Inflammatory macrophage (primary cell): ENCODE measurements at regions not wholly inside any gene's neighbourhood (a gene's known extent, or its start where the extent isn't known, plus 50 kb on each side); places are given as distances from the start of the nearest gene placed in this dataset.

Experiments used
- DNase-seq, 2 donors: peaks; one replicate each; pipeline ENCODE4 v3.0.0-alpha.2; 2020 to 2022

- no peak for DNase-seq
Measured at GRCh38 chr17:72343911-72344310, 223.1 kb downstream of the SOX9 start.

- DNase-seq = no peak
Measured at GRCh38 chr17:72344613-72345012, 223.8 kb downstream of the SOX9 start.

- DNase-seq = no peak
Measured at GRCh38 chr17:72345088-72345487, 224.3 kb downstream of the SOX9 start.

GRCh38 chr17:72345536-72345935, 224.7 kb downstream of the SOX9 start:
- no peak for DNase-seq

DNA sequence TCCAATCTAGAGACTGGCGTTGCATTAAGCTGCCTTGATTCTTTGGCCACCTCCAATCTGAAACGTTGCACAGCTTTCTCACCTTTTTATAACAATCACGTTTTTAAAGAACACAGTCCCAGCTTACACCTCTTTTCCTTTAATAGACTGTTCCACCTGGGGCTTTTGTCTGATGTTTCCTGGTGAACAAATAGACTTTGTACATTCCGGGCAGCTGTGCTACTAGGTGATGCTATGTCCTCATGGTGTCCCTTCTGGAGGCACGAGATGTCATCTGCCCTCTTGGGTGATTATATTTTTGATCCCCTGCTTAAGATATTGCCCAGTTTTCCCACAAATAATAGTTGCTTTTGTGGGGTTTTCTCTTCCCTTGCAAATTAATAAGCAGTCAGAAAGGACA, 225.5 kb downstream of the SOX9 start:
- no peak for DNase-seq

- no peak for DNase-seq
Measured at GRCh38 chr17:72349011-72349410, 228.2 kb downstream of the SOX9 start.

DNA sequence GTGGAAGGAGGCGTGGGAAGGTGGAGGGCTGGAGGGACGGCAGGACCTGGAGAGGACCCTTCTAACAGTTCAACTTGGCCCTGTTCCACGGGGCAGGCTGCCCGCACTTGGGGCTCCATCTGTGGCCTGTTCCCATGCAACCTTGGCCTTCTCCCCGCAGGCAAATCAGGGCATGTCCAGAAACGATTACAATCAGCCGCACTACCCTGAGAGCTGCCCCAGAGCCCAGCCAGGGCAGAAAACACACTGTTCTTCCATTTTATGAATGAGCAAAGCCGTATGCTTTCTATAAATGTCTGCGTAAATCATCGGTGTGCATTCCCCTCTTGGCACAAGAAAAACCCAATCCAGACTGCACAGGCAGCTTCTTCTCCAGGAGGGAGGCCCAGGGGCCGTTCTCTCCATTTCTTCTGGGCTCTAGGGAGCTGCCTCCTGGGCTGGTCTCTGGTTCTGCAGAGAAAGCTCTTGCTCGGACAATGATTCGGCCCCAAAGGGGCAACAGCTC, 228.7 kb downstream of the SOX9 start:
- DNase-seq = no peak

DNA sequence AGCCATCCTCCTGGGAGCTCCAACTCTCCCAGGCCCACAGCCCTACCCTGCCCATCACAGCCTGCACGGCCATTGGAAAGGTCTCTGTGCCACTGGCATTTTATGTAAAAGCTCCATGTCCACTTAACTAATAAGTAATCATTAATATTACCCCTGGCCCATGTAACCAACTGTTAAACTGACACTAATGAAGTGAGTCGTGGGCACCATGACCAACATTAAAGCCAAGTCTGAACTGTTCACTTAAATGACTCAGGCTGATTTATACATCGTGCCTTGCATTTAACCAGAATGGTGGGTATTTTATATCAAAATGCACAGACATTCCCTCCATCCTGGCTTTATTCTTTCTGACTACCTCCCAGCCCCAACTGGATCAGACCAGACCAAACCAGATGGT, 229.3 kb downstream of the SOX9 start:
- DNase-seq = no peak

GRCh38 chr17:72351365-72351764, 230.5 kb downstream of the SOX9 start:
- DNase-seq = no peak

DNA sequence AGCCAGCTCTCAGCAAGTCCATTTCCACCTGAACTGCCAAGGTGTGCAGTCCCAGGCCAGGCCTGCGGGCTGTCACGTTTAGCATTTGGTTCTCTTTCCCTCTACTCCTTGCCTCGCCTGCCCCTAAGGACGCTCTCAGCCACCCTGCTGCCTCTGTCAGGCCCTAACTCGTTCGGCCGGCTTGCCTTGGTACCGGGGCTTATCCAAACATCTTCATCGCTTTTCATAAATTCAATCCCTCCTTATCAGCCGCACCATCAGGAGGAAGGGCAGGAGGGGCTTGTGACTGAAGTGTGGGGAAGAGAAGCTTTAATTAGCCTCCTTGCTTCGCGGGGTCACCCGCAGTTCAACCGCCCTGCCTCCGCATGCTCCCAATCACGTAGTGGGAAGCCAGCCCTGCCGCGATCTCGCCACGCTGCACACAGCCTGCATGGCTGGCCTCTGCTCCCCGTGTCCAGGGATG, 231.1 kb downstream of the SOX9 start:
- DNase-seq = no peak

GRCh38 chr17:72353502-72353901, 232.7 kb downstream of the SOX9 start:
- DNase-seq = no peak

GRCh38 chr17:72354071-72354470, 233.3 kb downstream of the SOX9 start:
- no peak for DNase-seq

GRCh38 chr17:72357764-72358365, 237.0 kb downstream of the SOX9 start:
- no peak for DNase-seq

GRCh38 chr17:72358465-72358864, 237.6 kb downstream of the SOX9 start:
- DNase-seq = no peak

DNA sequence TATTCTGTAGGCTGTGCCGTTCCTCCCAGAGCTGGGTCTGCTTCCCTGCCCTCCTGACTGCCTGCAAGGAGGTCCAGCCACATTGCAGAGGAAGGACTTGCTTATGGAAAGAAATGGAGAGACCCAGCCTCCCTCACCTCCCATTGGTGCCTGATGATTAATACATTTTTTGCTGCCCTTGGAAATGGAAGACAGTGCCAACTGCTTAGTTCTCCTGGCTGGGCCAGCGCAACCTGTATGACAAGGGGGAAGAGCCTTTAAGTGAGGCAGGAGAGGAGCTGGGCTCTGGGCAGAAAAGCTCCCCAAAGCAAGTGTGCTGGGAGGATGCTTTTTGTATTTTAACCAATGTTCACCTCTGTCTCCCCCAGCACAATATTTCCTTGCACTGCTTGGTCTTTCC, 238.5 kb downstream of the SOX9 start:
- no peak for DNase-seq

DNA sequence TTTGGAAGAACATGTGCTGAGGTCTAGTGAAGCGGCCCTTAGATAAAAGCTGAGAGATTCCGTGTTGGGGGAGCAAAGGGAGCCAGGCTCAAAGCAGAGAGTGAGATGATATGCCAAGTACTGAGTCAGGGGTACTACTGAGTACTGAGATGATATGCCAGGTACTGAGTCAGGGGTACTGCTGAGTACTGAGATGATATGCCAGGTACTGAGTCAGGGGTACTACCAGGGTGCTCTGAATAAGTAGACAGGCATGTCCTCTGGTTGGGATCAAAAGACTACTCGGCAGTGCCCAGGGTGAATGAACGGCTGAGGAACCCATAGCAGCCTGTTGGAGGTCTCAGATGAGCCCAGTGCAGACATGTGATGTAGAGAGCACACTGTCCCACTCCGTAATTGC, 239.0 kb downstream of the SOX9 start:
- no peak for DNase-seq

DNA sequence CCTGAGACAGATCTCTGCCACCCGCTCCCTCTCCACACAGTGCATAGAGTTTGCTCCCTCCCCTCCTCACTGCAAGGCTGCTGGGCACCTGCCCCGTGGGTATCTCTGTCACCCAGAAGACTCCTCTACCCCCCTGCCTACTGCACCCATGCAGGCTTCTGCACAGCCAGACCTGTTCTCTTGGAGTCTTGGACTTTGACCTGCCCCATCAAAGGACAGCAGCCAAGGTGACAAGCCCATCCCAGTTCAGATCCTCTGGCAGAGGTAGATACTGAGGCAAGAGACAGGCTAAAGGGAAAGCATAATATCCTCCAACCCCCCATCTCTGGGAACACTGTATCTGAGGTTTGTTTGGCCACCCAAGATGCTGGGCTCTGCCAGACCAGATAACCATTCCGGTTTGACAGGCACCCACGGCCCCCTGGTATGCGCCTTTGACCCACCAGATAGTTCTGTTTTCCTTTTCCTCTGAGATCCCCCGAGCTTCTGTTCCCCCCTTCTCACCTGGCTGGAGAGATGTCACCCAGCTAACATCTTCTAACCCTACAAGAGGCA, 239.6 kb downstream of the SOX9 start:
- DNase-seq = no peak

- no peak for DNase-seq
Measured at GRCh38 chr17:72361892-72362291, 241.1 kb downstream of the SOX9 start.

GRCh38 chr17:72362376-72363088, 241.7 kb downstream of the SOX9 start:
- no peak for DNase-seq

- no peak for DNase-seq
Measured at GRCh38 chr17:72363089-72363610, 242.3 kb downstream of the SOX9 start.

- no peak for DNase-seq
Measured at GRCh38 chr17:72365857-72366414, 245.1 kb downstream of the SOX9 start.

- DNase-seq = no peak
Measured at GRCh38 chr17:72366626-72367025, 245.8 kb downstream of the SOX9 start.

DNA sequence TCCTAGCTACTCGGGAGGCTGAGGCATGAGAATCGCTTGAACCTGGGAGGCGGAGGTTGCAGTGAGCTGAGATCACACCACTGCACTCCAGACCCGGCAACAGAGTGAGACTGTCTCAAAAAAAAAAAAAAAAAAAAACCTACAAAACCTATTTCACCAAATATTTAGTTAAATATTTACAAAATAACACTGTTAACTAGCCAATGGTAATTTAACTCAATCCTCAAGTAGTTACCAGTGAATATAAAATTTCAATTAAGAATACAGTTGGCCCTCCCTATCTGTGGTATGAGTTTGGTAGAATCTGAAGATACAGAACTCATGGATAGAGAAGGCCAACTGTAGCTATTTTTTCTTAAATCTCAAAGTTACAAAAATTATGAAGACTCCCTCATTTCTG, 247.4 kb downstream of the SOX9 start:
- no peak for DNase-seq

GRCh38 chr17:72369366-72369765, 248.5 kb downstream of the SOX9 start:
- no peak for DNase-seq
